ENCODE measurements at regions not wholly inside any gene's neighbourhood (a gene's known extent, or its start where the extent isn't known, plus 50 kb on each side); places are given as distances from the start of the nearest gene placed in this dataset.

DNA sequence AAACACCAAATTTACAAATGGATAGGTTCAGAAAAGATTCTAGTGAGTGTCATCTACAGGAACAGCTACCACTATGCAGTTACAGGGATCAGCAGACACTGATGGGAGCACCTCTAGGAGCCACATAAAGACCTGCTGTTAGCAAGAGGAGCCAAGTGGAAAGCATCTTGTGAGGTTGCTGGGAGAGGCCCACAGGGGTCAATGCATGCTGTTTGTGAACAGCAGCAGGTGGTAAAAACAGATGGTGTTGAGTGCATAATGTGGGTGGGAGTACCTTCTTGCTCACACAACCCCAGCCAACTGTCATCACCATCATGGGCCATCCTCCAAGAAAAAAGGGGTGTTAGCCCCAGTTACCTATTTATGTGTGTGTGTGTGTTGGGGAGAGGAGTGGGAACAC, 215.2 kb upstream of the SSTR1 start:
- intact Hi-C loops (cut with DNase I): no loop called here

DNA sequence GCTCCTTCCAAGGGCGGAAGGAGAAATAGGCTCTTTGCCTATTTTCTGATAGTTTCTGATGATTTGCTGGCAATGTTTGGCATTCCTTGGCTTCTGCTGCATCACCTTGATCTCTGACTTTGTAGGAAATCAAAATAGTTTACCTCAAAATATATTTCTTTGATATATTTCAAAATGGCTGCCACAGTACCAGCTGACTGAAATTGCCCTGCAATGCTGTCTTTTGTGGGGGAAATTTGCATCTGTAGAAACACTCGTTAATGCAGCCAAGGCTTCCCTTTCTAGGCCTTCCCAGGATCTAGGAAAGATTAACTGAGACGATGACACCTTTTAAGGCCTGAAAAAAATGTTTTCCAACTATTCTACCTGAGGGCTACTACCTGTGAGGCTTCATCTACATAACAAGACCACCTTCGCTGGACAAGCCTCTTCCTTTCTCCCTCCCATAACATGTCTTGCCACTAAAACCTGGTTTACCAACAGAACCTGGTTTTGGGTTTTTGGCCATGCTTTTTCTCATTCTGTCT, 212.8 kb upstream of the SSTR1 start:
- TF ChIP-seq, protein P1, sequence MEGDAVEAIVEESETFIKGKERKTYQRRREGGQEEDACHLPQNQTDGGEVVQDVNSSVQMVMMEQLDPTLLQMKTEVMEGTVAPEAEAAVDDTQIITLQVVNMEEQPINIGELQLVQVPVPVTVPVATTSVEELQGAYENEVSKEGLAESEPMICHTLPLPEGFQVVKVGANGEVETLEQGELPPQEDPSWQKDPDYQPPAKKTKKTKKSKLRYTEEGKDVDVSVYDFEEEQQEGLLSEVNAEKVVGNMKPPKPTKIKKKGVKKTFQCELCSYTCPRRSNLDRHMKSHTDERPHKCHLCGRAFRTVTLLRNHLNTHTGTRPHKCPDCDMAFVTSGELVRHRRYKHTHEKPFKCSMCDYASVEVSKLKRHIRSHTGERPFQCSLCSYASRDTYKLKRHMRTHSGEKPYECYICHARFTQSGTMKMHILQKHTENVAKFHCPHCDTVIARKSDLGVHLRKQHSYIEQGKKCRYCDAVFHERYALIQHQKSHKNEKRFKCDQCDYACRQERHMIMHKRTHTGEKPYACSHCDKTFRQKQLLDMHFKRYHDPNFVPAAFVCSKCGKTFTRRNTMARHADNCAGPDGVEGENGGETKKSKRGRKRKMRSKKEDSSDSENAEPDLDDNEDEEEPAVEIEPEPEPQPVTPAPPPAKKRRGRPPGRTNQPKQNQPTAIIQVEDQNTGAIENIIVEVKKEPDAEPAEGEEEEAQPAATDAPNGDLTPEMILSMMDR (IDR thresholded peaks at IDR 0.05): no peak
- TF ChIP-seq POLR2A (IDR thresholded peaks at IDR 0.05): no peak
- intact Hi-C loops (cut with DNase I): no loop called here
- no peaks in the 10 kb centered on the region for H3K9me3 ChIP-seq
- no peak for DNase-seq
- no peak overlapping the region for H3K4me3 ChIP-seq (replicated peaks in 1 of 3)
- no peaks in the 10 kb centered on the region for H3K36me3 ChIP-seq
- H3K4me1 ChIP-seq: no peaks in the 10 kb centered on the region
- WGBS, 2 donors: 88 to 90% methylated on average over 4 of the region's 4 CpGs
- no peak overlapping the region for H3K27ac ChIP-seq
- H3K27me3 ChIP-seq: no peaks in the 10 kb centered on the region

More for the DNA sequence above, 215.2 kb upstream of the SSTR1 start:
- no peak overlapping the region for H3K27ac ChIP-seq
- no peaks in the 10 kb centered on the region for H3K4me1 ChIP-seq
- no peak for DNase-seq
- H3K27me3 ChIP-seq: no peaks in the 10 kb centered on the region
- H3K9me3 ChIP-seq: no peaks in the 10 kb centered on the region
- no peaks in the 10 kb centered on the region for H3K36me3 ChIP-seq
- TF ChIP-seq POLR2A (IDR thresholded peaks at IDR 0.05): no peak
- TF ChIP-seq, protein P1 (IDR thresholded peaks at IDR 0.05): no peak
- no peak overlapping the region for H3K4me3 ChIP-seq (replicated peaks in 1 of 3)

DNA sequence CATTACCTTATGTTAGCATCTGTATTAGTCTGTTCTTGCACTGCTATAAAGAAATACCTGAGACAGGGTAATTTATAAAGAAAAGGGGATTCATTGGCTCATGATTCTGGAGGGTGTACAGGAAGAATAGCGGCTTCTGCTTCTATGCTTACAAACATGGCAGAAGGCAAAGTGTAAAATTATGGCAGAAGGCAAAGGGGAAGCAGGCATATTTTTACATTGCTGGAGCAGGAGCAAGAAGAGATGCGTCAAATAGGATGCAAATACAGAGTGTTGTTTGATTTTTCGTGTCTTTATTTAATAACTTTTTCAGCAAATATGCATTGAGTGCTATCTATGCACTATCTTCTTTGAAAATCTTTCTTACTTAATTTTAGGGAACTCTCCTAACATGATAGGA, 210.7 kb upstream of the SSTR1 start:
- DNase-seq: no peak
- TF ChIP-seq, protein P1 (IDR thresholded peaks at IDR 0.05): no peak
- no peak for TF ChIP-seq POLR2A (IDR thresholded peaks at IDR 0.05)
- intact Hi-C loops (cut with DNase I): no loop called here
- Histone ChIP-seq H3K27ac (no peak overlapping the region), H3K4me1 (peaks cover 0 to 3% of the 10 kb centered on the region in 2 donors), H3K27me3 (no peaks in the 10 kb centered on the region), H3K9me3 (no peaks in the 10 kb centered on the region), H3K36me3 (no peaks in the 10 kb centered on the region), H3K4me3 (replicated peaks in 1 of 3) (no peak overlapping the region)
- WGBS, 2 donors: 92 to 95% methylated on average over 3 of the region's 3 CpGs

DNA sequence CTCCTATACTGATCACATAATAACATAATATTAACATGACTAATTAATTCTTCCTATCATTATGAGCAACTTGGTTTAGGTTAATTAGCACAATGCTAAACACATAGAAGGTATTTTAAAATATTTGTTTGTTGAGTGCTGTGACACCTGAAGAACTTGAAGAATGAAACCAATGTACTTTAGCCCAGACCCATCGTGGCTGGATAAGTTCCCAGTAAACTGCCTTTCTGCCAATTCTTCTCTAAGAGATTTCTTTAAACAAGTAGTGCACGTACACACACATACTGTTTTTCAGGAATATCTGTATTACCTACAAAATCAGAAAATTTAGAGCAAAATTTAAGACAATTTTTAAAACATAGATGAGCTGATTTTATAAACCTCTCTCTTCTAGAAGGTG, 207.4 kb upstream of the SSTR1 start:
- intact Hi-C loops (cut with DNase I): no loop called here
- Histone ChIP-seq H3K36me3 (no peaks in the 10 kb centered on the region), H3K27me3 (no peaks in the 10 kb centered on the region), H3K4me1 (peaks cover 0 to 3% of the 10 kb centered on the region in 2 donors), H3K9me3 (no peaks in the 10 kb centered on the region), H3K4me3 (replicated peaks in 1 of 3) (no peak overlapping the region), H3K27ac (no peak overlapping the region)
- 12 to 14% methylated on average over 2 of the region's 2 CpGs for WGBS, 2 donors
- TF ChIP-seq POLR2A (IDR thresholded peaks at IDR 0.05): no peak
- TF ChIP-seq, protein P1 (IDR thresholded peaks at IDR 0.05): no peak
- DNase-seq: peak; percentile 8 to 22

DNA sequence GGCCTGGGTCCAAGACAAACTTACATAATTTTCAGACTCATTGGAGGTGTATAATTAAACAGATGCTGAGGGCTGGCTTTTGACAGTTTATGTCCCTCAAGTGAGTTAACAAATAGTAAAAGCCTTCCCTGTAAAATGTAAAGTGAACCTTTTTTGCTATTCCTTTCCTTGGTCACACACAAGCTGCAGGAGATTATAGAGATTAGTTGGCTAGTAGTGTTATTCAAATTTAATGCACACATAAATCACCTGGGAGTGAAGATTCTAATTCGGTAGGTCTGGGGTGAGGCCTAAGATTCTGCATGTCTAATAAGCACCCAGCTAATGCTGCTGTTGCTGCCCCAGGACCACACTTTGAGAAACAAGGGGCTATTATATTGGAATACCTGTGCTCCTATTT, 206.2 kb upstream of the SSTR1 start:
- Histone ChIP-seq H3K27me3 (no peaks in the 10 kb centered on the region), H3K4me3 (replicated peaks in 1 of 3) (no peak overlapping the region), H3K27ac (no peak overlapping the region), H3K9me3 (no peaks in the 10 kb centered on the region), H3K36me3 (no peaks in the 10 kb centered on the region), H3K4me1 (peaks cover 0 to 3% of the 10 kb centered on the region in 2 donors)
- WGBS, 2 donors: 64 to 68% methylated on average over 1 of the region's 1 CpG
- TF ChIP-seq, protein P1 (IDR thresholded peaks at IDR 0.05): no peak
- no peak for TF ChIP-seq POLR2A (IDR thresholded peaks at IDR 0.05)
- intact Hi-C loops (cut with DNase I): no loop called here
- DNase-seq: no peak
